ENCODE measurements at regions not wholly inside any gene's neighbourhood (a gene's known extent, or its start where the extent isn't known, plus 50 kb on each side); places are given as distances from the start of the nearest gene placed in this dataset.

DNA sequence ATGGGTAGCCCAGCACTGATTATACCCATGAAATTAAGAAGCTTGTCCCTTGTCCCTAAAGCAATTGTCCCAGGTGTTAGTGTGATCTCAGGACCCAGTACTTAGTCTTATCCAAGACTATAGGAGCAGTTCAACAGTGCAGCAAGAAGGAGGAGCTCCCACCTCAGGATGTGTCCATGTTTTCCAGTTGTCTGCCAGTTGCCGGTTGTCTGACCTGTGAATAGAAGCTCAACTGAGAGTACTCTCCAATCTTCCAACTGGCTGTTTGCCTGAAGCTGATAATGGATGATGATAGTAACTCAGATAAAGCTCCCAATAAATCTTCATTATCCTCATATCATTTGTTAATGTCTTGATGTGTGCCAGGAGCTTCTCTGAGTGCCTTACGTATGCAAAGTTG, 107.2 kb upstream of the HTR2A start:
- Histone ChIP-seq H3K9me3 (ENCODE audit: severe bottlenecking) (no peaks in the 10 kb centered on the region), H3K27ac (no peak overlapping the region), H3K36me3 (no peaks in the 10 kb centered on the region), H3K4me3 (ENCODE audit: low read depth, low read length) (no peak overlapping the region), H3K27me3 (ENCODE audit: insufficient read depth, low read depth, severe bottlenecking) (no peaks in the 10 kb centered on the region)
- no peak for TF ChIP-seq CTCF (IDR thresholded peaks at IDR 0.05; ENCODE audit: low read depth, low read length)
- DNase-seq, result peak; percentile 22

GRCh38 chr13:47000165-47000564, 103.3 kb upstream of the HTR2A start:
- Histone ChIP-seq H3K9me3 (ENCODE audit: severe bottlenecking) (no peaks in the 10 kb centered on the region), H3K27me3 (ENCODE audit: insufficient read depth, low read depth, severe bottlenecking) (no peaks in the 10 kb centered on the region), H3K36me3 (no peaks in the 10 kb centered on the region), H3K4me3 (ENCODE audit: low read depth, low read length) (no peak overlapping the region), H3K27ac (no peak overlapping the region)
- no peak for TF ChIP-seq CTCF (IDR thresholded peaks at IDR 0.05; ENCODE audit: low read depth, low read length)
- DNase-seq, result no peak

GRCh38 chr13:46996316-46997030, 99.6 kb upstream of the HTR2A start:
- no peak for TF ChIP-seq CTCF (IDR thresholded peaks at IDR 0.05; ENCODE audit: low read depth, low read length)
- Histone ChIP-seq H3K4me3 (ENCODE audit: low read depth, low read length) (no peak overlapping the region), H3K27me3 (ENCODE audit: insufficient read depth, low read depth, severe bottlenecking) (no peaks in the 10 kb centered on the region), H3K9me3 (ENCODE audit: severe bottlenecking) (no peaks in the 10 kb centered on the region), H3K27ac (no peak overlapping the region), H3K36me3 (no peaks in the 10 kb centered on the region)
- DNase-seq, result peak; percentile 11

DNA sequence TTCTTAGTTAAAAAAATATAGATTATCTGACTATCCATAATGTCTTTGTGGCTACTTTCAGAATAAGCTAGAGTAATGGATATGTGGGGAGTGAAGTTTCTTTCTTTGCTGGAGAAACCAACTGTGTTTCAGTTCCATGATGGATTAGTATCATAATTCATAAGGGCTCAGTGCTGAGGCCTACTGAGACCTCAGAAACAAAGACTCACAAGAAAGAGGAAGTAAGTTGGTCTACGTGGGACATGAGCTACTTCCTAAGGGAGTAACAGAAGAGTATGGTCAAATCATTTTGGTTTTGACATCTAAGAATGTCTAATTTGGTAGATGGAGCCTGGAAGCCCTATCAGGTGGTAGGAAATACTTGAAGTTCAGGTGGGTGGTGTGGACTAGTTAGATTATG, 99.0 kb upstream of the HTR2A start:
- no peaks in the 10 kb centered on the region for H3K9me3 ChIP-seq (ENCODE audit: severe bottlenecking)
- H3K27ac ChIP-seq, result no peak overlapping the region
- no peak for TF ChIP-seq CTCF (IDR thresholded peaks at IDR 0.05; ENCODE audit: low read depth, low read length)
- H3K4me3 ChIP-seq (ENCODE audit: low read depth, low read length), result no peak overlapping the region
- no peaks in the 10 kb centered on the region for H3K36me3 ChIP-seq
- no peak for DNase-seq
- no peaks in the 10 kb centered on the region for H3K27me3 ChIP-seq (ENCODE audit: insufficient read depth, low read depth, severe bottlenecking)

DNA sequence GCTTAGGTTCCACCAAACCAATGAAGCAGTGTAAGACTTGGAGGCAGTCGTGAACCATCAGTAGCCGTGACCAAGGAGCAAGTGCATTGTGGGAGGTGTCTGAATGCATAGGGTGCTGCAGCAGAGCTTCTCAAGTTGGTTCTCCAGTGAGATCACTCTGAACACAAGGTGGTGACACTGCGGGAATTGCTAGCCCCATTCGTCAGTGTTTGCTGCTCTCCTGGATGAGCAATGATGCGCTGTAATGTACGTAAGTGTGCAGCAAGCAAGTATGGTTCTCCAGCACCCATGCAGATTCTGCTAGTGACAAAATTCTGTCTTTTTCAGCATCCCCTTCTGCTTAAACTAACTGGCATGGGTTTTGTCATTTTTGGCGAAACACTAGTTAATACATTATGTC, 97.6 kb upstream of the HTR2A start:
- no peaks in the 10 kb centered on the region for H3K36me3 ChIP-seq
- H3K27ac ChIP-seq, result no peak overlapping the region
- H3K9me3 ChIP-seq (ENCODE audit: severe bottlenecking), result no peaks in the 10 kb centered on the region
- H3K4me3 ChIP-seq (ENCODE audit: low read depth, low read length), result no peak overlapping the region
- no peaks in the 10 kb centered on the region for H3K27me3 ChIP-seq (ENCODE audit: insufficient read depth, low read depth, severe bottlenecking)
- no peak for TF ChIP-seq CTCF (IDR thresholded peaks at IDR 0.05; ENCODE audit: low read depth, low read length)
- DNase-seq, result no peak

DNA sequence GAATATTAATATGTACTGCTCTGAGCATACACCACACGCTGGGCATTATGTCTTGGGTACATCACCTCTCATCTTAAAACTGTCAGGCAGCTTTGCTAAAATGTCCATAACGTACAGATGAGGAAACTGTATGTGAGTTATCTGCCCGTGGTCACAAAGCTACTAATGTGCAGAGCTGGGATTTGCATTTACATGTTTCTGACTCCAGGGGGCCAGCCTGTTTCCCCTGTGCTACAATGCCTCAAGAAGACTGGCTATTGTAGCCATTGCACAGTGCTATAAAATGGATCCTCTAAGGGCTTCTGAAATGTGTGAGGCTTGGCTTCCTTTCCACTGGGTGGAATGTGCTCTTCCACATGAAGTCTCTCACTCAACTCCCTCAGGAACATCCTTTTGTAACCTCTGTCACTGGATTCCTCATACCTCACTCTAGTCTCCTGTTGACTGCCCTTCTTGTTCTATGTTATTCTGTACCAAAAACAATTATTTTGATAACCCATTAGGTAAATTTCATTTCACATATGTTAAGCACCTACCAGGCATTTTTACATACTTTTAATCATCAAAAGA, 95.6 kb upstream of the HTR2A start:
- DNase-seq, result no peak
- no peaks in the 10 kb centered on the region for H3K9me3 ChIP-seq (ENCODE audit: severe bottlenecking)
- no peaks in the 10 kb centered on the region for H3K27me3 ChIP-seq (ENCODE audit: insufficient read depth, low read depth, severe bottlenecking)
- H3K27ac ChIP-seq, result no peak overlapping the region
- peak; percentile 36; the same call in 1 of the 2 replicates for TF ChIP-seq CTCF (IDR thresholded peaks at IDR 0.05; ENCODE audit: low read depth, low read length)
- H3K4me3 ChIP-seq (ENCODE audit: low read depth, low read length), result no peak overlapping the region
- no peaks in the 10 kb centered on the region for H3K36me3 ChIP-seq

All from WERI-Rb-1 (cell line).